Activated T-cell treated with anti-CD3 and anti-CD28 coated beads, Interleukin-2, amount 50 U/mL, for 1 hour (primary cell): ENCODE measurements at regions not wholly inside any gene's neighbourhood (a gene's known extent, or its start where the extent isn't known, plus 50 kb on each side); places are given as distances from the start of the nearest gene placed in this dataset.
"Not testable (repeated sequence)": the region's sequence is repeated elsewhere in the genome, so short reads cannot be mapped to it uniquely, and the experiment has no call there.

Experiments used
- DNase-seq: peaks from one replicate; pipeline ENCODE4 v3.0.0-alpha.2; 2020

DNA sequence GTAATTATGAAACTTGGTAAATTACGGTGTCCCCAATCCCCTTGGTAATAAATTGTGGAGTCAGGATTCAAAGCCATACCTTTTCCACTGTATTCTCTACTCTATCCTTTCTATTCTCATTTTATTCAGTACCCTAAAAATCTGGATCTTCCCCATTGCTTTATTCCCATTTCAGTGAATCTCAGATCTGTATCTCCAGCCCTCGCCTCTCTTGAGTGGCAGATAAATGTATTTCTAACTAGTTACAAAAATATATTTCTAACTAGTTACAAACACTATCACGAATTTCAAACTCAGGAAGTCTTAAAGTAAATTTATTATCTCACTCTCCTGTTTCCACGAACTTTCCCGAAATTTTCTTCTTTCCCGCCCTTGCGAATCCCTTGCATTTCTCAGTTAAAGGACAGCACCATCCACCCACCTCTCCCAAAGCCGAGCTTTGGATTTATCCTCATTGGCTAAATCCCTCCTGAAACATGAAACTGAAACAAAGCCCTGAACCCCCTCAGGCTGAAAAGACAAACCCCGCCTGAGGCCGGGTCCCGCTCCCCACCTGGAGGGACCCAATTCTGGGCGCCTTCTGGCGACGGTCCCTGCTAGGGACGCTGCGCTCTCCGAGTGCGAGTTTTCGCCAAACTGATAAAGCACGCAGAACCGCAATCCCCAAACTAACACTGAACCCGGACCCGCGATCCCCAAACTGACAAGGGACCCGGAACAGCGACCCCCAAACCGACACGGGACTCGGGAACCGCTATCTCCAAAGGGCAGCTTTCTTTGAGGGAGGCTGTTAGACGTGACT lies 164.3 kb upstream of the PABPC3 start:
- DNase-seq: no peak

DNA sequence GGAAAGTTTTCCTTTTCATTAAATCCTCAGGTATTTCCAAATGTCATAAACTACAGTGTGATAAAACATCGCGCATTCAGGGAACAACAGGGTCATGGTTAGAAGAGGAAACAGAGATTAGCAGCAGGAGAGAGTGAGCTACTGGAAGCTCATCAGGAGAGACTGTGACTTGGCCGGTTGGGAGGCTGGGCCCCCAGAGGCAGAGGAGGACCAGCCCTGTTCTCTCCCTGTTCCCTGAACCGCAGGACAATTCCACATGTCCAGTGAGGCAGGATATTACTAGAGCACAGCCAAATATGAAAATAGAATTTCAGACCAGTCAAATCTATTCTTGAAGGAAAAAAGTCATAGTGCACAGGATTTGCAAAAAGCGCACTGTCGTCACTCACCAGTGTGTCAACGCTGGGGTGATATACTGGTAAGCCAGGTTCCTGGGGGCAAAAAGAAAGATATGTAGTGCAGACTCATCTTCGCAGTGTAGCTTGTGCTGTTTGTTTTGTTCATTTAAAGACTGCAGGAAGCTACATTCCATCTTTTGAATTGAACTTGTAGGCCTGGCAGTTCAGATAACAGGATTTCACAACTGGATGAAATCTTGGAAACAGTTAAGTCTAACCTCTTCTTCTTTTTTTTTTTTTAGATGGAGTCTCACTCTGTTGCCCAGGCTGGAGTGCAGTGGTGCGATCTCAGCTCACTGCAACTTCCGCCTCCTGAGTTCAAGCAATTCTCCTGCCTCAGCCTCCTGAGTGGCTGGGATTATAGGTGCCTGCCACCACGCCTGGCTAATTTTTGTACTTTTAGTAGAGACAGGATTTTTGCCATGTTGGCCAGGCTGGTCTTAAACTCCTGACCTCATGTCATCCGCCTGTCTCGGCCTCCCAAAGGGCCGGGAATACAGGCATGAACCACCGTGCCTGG lies 162.6 kb upstream of the PABPC3 start:
- not testable (repeated sequence) for DNase-seq

DNA sequence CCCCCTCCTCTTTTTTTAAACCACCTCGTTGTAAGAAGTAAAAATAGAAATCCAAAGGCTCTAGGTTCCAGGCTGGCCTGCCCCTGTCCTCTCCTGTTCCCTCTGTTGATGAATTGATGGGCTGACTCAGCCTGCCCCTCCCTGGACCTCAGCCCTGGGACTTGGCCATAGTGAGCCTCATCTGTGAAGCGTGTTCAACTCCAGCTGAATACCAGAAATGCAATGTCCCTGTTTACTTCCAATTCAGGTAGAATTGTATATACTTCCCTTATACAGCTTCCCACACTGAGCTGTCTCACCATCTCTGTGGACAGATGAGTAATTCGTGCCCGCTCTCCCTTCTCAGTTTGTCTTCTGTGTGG lies 161.9 kb upstream of the PABPC3 start:
- not testable (repeated sequence) for DNase-seq

DNA sequence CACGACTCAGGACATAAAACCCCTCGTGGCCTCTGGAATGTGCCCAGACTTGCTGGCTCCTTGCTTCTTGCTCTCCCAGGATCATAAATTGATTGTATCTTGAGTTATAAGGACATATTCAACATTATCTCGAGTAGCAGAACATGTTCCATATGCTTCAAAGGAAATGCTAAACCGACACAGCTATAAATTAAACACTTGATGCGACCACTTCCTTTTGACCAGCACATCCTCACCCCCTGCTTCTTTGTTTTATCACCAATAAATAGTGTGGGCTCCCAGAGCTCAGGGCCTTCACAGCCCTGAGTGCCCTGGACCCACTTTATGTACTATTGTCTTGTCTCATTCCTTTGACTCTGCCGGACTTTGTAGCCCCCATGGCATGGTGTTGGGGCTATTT lies 157.0 kb upstream of the PABPC3 start:
- no peak for DNase-seq

DNA sequence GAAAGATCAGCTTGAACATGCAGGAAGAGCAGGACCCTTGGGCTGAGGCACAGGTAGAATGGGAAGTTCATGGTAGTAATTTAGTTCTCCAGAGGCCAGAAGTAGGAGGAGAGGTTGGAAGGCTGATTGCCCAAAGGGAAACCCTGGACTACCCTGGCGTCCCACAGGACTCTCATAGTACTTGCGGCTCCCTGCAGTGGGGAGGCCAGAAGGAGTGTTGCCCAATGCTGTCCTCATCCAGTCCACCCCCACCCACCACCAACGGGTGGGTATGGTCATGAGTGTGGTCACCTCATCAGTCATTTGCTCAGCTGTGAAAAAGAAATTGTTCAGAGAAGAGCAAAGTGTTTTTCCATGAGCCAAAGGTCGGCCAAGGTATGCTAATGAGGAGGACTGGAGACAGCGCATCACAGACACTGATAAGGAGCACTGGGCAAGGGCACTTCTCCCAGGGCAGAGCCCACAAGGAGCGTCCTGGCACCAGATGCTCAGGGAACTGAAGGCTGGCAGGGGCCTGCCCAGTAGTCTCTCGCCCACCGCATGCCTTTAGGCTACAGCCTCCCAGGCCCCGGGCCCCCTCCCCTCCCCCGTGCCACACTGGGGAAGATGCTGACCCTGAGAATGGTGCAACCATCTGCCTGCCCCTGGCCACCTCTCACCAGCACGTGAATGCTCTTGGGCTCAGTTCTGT lies 154.8 kb upstream of the PABPC3 start:
- DNase-seq: not testable (repeated sequence)

DNA sequence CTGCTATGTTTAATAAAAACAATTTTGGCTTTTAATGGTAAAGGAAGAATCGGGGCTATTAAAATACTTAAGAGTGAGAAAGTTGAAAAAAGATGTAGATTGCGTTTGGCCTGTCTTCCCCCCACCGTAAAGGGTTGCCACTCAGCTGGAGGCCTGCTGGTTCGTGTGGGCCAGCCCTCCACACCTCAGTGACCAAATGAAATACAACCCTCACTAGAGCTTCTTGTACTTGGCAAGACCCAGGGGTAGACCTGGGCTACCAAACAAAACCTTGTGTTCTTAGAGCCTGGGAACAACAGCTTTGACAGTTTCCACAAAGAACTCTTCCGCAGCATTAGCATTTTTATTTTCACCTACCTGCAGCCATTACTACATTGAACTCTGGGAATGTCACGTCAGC lies 152.8 kb upstream of the PABPC3 start:
- DNase-seq: no peak

DNA sequence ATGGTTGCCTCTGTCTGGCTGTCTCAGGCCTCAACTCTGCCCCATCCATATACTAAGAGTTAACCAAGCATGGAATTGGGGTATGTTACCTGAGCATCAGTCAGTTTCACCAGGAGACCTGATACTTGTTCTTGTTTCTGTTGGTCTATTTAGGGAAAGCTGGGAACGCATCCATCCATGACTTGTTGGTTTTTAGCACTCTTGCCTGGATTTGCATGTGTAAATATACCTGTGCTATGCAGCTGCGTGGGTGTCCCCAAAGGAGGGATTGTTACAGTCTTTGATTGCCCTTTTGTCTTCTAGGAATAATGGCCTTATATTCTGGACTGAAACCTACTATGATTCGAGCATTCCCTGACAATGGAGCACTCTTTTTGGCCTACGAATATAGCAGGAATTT lies 151.9 kb upstream of the PABPC3 start:
- not testable (repeated sequence) for DNase-seq

DNA sequence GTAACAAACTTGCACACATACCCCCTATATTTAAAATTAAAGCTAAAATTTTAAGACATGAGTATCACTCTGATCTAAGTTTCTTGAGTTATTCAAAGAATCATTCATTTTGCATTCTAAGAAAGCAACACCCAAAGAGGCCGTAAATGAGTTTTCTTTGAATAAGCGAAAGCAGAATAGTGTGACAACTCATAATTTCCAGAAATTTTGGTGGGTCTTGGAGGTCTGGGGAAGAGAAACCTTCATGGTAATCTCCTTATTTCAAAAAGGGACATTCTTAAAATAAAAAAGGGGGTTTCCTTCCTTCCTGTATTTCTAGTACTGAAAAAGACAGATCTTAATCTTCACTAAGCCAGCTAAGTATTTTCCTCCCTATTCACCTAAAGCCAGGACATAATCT lies 147.0 kb upstream of the PABPC3 start:
- DNase-seq: not testable (repeated sequence)

DNA sequence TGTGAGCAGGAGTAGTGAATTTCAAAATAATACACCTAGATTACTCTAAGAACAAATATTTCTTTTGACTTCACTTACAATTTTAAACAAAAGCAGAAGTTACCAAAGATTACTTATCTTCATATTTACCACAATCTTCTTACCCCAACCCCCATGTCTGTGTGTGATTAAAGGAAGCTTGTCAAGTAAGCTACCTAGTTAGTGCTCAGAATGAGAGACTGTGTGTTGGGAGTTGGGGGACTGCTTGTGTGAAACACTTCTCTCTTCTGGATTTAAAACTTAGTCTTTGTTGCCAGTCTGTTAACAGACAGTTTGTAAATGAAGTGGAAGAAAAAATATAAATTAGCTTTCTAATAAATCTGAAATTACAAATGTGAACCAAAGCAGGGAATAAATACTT lies 145.3 kb upstream of the PABPC3 start:
- not testable (repeated sequence) for DNase-seq

DNA sequence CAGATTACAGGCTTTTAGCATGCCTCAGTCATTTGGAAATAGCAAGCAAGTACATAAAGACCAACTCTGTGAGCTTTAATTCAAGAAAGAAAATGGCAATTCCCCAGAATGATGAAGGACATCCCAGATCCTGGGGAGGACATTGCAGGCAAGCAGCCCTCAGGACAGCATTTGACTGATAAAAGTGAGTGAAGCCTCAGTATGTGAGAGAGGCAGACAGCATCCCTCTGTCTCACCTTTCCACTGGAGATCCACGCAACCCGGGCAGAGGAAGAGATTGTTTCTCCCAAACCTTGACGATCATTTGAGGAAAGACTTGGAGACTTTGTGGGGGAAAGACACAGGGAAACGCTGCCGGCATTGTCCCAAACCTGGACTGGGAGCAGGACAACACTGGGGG lies 128.0 kb upstream of the PABPC3 start:
- not testable (repeated sequence) for DNase-seq

DNA sequence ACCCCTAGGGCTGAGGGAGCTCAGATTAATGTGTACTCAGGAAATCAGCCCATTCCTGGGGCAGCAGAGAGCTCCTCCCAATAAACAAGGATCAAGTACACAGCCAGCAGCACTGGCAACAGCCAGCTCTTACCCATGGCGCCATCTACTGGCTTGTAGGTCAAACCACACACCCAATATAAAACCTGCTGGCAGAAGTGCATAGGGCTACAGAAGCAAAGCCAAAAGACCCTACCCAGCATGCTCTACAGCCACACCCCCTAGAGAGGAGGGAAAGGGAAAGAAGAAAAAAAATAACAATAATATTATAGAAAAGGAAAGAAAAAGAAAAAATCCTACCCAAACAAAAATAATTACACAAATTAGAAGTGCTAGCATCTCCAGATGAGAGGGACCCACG lies 127.5 kb upstream of the PABPC3 start:
- DNase-seq: peak; percentile 19

DNA sequence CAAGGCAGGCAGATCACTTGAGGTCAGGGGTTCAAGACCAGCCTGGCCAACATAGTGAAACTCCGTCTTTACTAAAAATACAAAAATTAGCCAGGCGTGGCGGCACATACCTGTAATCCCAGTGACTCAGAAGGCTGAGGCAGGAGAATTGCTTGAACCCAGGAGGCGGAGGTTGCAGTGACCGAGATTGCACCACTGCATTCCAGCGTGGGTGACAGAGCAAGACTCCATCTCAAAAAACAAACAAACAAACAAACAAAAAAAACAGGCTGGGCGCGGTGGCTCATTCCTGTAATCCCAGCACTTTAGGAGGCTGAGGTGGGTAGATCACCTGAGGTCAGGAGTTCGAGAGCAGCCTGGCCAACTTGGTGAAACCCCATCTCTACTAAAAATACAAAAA lies 122.8 kb upstream of the PABPC3 start:
- not testable (repeated sequence) for DNase-seq

DNA sequence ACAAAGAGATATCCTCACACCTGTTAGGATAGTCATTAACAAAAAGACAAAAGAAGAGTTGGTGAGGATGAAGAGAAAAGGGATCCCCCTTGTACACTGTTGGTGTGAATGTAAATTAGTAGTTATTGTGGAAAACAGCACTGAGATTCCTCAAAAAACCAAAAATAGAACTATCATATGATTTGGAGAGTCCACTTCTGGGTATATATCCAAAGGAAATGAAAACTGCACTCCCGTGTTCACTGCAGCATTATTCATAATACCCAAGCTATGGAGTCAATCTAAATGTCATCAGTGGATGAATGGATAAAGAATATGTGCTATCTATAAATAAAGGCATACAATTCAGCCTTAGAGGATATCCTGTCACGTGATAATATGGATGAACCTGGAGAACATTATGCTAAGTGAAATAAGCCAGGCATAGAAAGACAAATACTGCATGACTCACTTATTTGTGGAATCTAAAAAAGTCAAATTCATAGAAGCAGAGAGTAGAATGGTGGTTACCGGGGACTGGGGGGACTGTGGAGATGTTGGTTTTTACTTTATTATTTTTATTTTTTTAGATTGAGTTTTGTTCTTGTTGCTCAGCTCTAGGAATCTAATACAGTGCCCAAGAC lies 114.6 kb upstream of the PABPC3 start:
- not testable (repeated sequence) for DNase-seq

DNA sequence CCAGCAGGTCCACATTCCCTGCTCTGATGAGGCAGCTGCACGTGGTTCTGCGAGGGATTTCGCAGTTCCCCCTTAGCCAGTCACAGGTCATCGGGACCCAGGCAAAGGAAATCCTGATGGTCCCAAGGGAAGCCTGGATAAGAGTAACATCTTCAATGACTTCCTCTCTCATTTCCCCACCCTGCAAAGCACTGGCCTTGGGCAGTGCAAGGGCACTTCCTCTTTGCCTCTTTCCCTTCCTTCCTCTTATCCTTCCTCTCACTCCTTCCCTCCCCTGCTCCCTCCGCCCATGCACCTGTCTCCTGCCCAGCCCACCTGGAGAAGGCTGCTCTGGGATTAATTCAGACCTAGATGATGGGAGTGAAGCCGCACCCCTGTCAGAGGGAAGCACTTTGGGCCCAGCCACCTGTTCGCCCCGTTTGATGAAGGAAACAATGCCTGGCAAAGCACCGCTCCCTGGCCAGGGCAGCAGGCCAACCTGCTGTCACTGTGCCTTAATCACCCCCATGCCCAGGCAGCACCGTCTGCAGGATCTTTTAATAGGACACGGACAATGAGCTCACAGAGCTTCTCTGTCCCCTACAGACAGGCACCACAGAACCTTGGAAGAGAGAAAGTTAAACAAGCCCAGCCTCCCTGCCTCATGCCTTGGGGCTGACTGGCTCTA lies 113.5 kb upstream of the PABPC3 start:
- DNase-seq: no peak

DNA sequence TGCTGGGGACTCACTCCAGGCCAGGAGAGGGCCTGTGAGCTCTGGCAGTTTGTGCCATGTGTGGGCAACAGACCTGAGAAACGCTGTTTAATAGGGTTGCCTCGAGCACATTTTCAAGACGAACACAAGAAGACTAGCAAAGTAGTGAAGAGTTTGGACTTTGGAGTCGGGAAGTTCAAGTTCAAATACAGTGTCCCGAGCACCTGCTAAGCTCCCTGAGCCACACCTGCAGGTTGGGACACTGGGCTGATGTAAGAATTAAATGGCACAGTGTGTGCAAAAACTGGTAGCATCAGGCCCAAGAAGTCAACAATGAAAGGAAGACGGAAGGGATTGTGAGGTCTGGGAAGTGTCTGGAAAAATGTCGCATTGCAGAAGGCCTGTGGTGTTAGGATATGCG lies 112.8 kb upstream of the PABPC3 start:
- no peak for DNase-seq

DNA sequence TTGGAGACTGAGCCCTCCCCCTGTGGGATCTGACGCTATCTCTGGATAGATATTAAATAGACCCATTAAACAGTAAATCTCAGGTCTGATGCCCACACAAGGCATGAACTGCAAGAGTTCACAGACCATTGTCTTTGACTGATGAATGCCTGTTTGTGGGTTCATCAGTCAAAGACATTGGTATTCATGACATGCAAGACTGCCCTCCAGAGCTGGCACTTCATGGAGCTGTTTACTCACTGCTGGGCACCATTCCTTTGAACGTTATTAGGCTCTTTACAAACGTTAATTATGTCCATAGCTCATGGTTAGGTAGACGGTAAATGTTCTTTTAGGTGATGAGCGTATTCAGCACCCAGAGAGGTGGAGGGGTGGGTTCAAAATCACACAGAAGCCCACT lies 111.8 kb upstream of the PABPC3 start:
- no peak for DNase-seq

DNA sequence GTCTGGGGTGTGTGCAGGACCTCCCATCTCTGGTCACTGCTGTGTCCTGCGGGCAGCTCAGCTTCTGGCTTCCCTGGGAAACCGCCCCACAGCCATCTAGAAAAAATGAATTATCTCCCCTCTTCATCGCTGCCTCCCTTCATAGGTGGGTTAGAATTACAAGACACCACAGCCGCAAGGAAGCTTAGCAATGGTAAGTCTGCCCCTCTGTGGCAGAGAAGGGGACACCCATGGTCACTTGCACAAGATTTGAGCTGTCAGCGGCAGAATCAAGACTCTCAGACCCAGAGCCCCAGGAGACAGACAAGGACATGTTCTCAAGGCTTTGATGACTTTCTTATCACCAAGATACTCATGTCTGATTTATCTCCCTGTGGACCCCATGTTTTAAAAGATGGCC lies 110.8 kb upstream of the PABPC3 start:
- DNase-seq: no peak

DNA sequence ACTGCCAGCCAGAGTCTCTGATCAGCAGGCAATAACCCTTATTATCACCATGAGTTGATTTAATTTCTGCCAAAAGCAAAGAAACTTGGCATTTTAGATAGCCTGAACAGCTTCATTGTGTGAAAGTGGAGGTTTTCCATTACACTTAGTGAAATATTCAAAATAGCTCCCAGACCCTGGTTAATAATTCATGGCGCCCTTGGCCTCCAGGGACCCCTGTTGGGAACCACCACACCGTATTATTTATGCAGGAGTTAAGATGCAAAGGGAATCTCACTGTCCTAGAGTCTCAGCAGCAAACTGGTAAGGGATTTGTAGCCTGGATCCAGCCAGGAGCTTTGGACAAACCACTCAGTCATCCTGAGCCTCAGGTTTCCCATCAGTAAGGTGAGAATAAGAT lies 110.0 kb upstream of the PABPC3 start:
- DNase-seq: no peak

DNA sequence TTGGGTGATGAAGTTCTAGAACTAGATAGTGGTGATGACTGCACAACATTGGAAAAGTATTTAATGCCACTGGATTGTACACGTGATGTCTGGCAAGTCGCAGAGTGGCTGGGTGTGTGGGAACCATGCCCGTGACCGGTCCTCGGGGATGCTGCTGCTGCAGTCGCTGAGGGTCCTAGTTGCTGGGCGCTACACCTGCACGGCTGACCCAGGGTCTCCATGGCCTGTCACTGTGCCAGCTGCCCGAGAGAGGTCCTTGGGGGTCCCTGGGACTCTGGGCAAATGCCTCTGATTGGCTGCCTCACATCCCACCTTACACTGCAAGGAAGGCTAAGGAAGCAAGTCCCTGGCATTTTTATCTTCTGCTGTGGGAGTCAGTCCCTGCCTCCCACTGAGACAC lies 109.1 kb upstream of the PABPC3 start:
- DNase-seq: no peak

DNA sequence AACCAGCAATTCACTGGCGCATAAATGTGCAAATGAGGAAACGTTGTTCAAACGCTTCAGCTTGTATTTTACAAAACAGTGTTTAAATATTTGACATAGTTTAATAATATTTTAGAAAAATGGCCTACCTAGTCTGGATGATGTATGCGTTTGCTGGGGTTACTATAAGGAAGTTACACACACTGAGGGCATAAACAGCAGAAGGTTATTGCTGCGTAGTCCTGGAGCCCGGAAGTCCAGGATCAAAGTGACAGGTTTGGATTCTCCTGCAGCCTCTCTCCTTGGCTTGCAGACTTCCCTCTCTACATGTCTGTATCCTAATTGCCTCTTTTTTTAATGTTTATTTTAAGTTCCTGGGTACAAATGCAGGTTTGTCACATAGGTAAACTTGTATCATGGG lies 106.0 kb upstream of the PABPC3 start:
- not testable (repeated sequence) for DNase-seq

DNA sequence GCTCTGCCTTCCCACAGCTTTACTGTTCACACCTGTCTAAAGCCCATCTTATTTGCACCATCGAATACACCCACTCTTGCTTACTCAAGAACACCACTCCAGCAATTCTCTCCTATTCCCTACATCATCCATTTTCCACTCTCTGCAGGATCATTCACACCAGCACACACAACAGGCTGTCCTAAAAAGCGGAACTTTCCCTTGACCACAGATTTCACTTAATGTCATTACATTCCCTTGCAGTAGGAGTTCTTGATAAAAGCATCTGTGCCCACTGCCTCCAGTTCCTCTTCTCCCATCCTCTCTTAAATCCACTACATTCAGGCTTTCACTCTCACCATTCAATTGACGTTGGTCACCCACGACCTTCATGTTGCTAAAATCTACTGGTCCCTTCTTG lies 103.0 kb upstream of the PABPC3 start:
- DNase-seq: not testable (repeated sequence)

DNA sequence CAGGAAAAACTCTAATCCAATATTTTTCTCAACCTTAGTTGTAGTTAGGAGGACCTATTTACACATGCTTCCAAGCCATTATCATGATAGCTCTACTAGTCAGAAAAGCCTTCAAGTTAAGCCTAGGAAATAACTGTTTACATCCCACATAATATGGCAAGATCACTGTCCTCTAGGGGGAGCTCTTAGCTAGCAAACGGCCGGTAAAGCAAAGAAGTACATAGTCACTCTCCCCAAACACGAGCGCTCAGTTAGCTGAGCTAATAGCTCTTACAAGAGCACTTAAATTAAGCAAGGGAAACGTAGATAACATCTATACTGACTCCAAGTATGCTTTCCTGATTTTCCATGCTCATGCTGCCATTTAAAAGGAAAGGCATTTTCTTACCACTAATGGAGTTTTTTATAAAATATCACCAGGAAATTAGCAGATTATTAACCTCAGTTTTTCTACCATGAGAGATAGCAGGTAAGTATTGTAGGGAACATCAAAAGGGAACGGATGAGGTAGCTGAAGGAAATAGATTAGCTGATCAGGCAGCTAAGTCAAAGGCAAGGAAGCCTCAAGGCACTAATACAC lies 100.6 kb upstream of the PABPC3 start:
- peak; percentile 24 for DNase-seq
